GM19023 (cell line): ENCODE measurements at regions not wholly inside any gene's neighbourhood (a gene's known extent, or its start where the extent isn't known, plus 50 kb on each side); places are given as distances from the start of the nearest gene placed in this dataset.

Experiments used
- ATAC-seq: cut with Tn5 transposase; IDR thresholded peaks from one replicate; pipeline ENCODE4 v1.9.1; 2021; ENCODE audit warnings: mild to moderate bottlenecking, moderate library complexity; ENCODE audit not compliant: unreplicated experiment

DNA sequence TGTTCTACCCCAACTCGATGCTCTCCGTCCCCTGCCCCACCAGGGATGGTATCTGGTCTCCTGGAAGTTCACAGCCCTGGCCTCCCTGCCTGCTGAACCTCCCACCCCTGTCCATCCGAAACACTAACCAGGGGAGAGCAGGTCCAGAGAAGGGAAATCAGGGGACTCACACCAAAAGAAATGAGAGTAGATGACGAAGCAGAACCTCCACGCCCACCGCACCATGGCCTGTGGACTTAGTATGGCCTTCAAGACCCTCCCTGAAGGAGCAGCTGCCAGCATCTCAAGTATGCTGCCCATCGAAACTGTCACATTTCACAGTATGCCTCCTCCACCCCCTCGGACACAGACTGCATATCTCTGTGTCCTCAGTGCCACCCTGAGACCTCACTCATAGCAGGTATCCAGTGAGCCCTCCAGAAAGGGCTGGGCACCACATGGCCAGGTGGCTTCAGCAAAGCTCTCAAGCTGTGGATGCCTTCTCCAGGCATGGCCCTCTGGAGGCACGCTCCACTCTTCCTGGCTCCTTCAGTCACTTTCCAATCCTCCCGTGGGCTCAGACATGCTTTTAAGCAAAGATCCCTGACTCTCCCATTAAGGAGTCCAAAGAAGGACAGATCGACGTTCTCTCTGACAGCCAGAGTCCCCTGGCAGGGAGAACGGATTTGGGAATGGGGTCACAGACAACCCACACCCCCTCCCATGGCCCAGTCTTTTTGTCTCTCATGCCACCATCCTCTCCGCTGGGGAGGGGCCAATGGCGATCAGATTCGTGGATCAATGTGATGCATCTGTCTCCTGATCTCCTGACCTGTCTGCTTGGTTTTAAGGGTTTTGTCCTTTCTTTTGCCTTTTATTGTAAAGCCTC, 158.4 kb downstream of the ANKRD60 start:
- ATAC-seq = no peak

GRCh38 chr20:58069207-58069606, 159.2 kb downstream of the ANKRD60 start:
- no peak for ATAC-seq

- ATAC-seq = no peak
Measured at GRCh38 chr20:58065508-58066361, 162.7 kb downstream of the ANKRD60 start.

- ATAC-seq = no peak
Measured at GRCh38 chr20:58064411-58065010, 163.9 kb downstream of the ANKRD60 start.

- no peak for ATAC-seq
Measured at GRCh38 chr20:58059260-58059544, 169.3 kb downstream of the ANKRD60 start.

GRCh38 chr20:58058421-58059259, 169.8 kb downstream of the ANKRD60 start:
- ATAC-seq = no peak

- ATAC-seq = no peak
Measured at GRCh38 chr20:58056921-58057686, 171.3 kb downstream of the ANKRD60 start.

- ATAC-seq = no peak
Measured at GRCh38 chr20:58056021-58056591, 172.3 kb downstream of the ANKRD60 start.

DNA sequence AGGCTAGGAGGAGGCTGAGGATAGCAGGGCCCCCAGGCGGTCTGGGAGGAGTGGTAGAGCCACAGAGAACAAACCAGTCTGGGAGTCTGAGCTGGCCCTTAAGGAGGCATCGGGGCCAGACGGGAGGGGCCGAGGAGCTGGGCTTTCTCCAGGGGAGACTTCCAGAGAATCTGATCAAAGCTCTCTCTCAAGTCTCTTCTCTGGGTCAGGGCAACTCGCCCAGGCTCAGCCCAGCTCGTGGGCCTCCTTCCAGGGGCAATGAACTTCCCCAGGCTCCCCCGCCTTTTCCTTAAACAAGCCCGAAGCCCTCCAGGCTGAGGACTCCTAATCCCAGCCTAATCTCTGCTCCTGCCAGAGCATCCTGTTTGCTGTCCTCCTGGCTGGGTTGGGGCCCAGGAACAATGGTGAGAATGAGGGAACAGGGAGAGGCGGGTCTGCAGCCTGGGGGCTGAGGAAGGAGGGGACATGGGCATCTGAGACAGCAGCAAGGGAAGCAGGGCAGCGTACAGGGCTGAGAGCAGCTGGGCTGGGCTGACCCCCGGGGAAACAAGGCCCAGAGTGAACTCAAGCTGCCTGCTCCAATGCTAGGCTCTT, 173.6 kb downstream of the ANKRD60 start:
- ATAC-seq = no peak

- no peak for ATAC-seq
Measured at GRCh38 chr20:58054082-58054779, 174.2 kb downstream of the ANKRD60 start.

DNA sequence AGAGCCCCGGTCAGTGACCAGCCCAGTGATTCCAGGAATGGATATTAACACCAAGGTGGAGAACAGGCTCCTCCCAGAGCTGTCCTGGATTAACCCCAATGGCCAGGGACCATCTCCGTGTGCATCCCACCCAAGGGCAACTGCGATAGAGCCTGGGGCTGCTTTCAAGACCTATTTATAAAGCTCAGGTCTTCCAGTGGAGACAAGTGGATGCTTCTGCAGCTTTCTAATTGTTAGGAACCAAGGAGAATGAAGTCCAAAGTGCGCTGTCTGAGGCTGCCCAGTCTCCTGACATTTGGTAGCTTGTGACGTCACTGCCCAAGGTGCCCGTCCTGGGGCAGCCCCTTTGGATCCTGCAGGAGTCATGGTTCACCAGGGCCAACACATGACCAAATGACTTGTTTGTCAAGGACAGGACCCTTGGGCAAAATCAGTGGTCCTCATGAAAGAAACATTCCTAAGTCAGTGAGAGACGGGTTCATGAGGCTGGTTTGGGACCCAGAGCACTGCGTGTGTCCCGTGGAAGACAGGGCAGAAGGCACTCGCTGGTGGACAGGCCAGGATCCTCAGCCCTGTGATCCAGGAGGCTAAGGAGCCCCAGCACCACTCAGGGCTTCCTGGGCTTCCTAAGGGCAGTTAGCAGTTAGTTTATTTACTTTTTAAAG, 174.9 kb downstream of the ANKRD60 start:
- ATAC-seq = no peak

DNA sequence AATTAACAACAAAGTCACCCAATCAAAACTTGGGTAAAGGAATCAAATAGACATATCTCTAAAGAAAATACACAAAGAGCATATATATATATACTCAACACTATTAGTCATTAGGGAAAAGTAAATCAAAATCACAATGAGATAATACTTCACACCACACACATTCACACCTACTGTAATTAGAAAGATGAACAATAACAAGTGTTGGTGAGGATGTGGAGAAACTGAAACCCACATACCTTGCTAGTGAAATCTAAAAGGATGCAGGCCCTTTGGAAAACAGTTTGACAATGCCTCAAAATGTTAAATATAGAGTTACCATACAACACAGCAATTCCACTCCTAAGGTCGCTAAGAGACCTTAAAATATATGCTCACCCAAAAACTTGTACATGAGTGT, 177.1 kb downstream of the ANKRD60 start:
- ATAC-seq = no peak

DNA sequence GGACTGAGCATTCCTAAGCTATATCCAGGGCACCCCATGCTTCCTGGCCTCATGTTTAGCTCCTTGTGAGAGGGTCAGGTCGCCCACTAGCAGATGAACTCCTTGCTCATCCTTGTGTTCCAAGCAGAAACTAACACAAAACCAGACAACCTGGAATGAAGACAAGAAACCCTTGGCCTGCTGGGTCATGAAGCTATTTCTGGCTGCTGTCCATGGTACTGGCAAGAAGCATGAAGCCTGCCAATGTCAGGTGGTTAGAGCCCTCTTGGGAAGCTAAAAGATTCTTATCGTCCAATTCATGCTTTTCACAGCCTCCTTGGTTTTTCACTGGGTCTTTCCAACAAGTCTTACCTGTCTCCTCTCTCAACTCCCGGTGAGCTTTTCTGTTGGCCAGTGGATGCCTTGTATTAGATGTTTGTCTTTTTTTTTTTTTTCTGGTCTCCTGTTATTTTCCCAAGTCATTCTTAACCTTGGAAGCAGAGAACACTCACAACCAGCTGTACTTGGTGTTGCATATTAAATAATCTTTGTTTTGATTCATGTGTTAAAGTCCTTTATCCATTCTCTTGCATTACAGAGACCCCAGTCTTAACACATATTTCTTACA, 180.3 kb downstream of the ANKRD60 start:
- ATAC-seq = no peak

DNA sequence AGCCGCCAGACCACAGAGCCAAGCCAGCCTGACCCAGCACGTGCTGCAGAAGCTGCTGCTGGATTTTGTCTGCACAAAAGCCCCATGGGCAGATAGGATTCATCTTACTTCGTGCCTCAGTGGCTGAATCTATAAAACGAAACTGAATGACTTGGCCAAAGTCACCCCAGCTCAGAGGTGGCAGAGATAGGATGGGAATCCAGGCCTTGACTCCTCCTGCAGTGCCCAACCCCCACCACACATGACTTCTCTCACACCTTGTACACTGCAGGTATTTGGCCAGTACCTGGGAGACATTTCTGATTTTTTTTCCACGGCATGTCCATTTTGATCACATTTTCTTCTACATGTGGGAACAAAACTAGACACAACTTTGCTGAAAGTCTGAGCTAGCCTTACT, 182.1 kb downstream of the ANKRD60 start:
- no peak for ATAC-seq

- ATAC-seq = no peak
Measured at GRCh38 chr20:58045579-58045978, 182.9 kb downstream of the ANKRD60 start.

DNA sequence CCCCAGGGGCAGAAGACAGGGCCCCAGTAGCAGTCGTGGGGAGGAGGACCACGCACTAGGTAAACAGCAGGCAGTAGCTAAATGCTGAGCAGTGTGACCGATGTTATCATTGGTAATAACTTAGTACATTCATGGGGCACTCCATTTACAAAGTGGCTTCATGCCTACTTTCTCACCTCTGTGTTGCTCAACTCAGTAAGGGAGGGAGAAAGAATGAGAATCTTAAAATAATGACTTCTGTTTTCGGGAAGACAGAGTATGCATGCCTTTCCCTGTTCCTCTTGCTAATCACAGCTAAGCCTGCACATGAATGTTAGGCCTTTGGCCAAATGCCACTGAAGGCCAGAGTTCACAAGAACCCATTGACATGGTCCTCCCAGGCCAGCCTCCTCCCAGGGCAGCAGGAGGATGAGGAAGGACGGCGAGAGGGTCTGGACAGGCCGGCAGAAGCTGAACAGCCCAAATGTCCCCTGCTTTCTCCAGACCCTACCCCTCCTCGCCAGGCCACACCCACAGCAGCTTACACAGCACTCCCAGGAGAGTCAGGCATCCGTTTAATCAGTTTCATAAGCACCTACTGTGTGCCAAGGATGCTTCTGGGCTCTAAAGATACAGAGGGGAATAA, 183.4 kb downstream of the ANKRD60 start:
- ATAC-seq = no peak

GRCh38 chr20:58044286-58044685, 184.2 kb downstream of the ANKRD60 start:
- no peak for ATAC-seq
